EL (cell line): ENCODE measurements at regions not wholly inside any gene's neighbourhood (a gene's known extent, or its start where the extent isn't known, plus 50 kb on each side); places are given as distances from the start of the nearest gene placed in this dataset.
"Not testable (repeated sequence)": the region's sequence is repeated elsewhere in the genome, so short reads cannot be mapped to it uniquely, and the experiment has no call there.

Experiments used
- DNase-seq: peaks from one replicate; pipeline ENCODE4 v3.0.0-alpha.2; 2016

GRCh38 chr4:38386654-38387188 lies 277.3 kb upstream of the KLF3 start:
- DNase-seq: no peak

DNA sequence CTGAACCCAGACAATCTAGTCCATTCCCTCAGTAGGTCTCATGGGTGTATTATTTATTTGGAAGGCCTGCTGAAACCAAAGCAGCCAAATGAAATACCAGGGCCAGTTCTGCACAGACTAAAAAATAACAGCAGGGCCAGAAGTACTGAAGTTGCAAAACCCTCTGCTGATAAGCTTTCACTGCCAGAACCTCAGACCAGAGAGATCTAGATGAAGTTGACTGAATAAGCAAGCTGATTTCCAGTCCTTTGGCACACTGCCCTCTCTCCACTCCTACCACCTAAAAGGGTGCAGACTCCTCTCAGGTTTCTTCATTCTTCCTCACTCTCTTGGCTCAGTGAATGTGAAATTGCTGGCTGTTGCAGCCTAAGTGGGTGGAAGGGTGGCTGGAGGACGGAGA lies 276.7 kb upstream of the KLF3 start:
- no peak for DNase-seq

DNA sequence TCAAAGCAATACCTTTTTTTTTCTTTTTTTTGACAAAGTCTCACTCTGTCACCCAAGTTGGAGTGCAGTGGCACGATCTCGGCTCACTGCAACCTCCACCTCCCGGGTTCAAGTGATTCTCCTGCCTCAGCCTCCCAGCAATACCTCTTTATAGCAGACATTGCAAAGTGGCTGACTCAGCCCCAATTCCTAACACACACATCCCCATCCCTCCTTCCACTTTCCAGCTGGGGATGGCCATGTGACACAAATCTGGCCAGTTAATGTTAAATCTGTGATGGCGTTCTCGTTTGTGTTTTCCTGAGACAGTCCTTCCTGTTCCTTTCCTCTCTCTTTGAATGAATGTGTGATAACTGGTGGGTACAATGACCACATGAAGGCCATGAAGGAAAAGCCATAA lies 276.2 kb upstream of the KLF3 start:
- DNase-seq: no peak

DNA sequence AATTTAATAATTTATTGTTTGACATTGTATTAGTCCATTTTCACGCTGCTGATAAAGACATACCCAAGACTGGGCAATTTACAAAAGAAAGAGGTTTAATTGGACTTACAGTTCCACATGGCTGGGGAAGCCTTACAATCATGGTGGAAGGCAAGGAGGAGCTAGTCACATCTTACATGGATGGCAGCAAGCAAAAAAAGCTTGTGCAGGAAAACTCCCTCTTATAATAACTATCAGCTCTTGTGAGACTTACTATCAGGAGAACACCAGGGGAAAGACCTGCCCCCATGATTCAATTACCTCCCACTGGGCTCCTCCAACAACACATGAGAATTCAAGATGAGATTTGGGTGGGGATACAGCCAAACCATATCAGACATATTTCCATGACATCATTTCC lies 275.1 kb upstream of the KLF3 start:
- DNase-seq: not testable (repeated sequence)

- DNase-seq: no peak
These were observed 272.9 kb upstream of the KLF3 start for GRCh38 chr4:38390969-38391545.

DNA sequence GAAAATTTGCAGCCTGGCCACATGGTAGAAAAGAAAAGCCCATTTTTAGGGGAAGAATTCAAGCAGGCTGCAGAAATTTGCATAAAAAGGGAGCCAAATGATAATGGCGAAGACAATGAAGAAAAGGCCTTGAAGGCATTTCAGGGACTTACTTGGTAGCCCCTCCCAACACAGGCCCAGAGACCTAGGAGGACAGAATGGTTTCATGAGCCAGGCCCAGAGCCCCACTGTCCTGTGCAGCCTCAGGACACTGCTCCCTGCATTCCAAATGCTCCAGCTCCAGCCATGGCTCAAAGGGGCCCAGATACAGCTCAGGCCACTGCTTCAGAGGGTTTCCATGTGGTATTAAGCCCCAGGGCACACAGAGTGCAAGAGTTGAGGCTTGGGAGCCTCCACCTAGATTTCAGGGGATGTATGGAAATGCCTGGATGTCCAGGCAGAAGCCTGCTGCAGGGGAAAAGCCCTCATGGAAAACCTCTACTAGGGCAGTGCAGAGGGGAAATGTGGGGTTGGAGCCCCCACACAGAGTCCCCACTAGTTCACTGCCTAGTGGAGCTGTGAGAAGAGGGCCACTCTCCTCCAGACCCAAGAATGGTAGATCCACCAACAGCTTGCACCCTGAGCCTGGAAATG lies 271.7 kb upstream of the KLF3 start:
- DNase-seq: no peak

DNA sequence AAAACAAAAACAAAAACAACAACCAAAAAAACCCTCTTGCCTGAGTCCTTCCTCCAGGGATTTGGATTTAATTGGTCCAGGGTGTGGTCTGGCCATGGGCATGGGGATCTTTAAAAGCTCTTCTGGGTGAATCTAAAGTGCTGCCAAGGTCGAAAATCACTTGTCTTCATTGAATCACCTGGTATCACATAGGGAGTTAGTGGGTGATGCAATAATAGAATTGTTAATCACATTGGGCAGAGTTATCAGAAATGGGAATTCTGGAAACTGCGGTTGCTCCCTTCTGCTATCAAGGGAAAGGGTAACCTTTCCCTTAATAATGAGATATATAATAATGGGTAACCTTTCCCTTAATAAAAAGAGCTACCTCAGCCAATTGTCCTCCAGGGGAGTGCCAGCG lies 267.9 kb upstream of the KLF3 start:
- no peak for DNase-seq

GRCh38 chr4:38396845-38397547 lies 267.0 kb upstream of the KLF3 start:
- no peak for DNase-seq

- DNase-seq: no peak
These were observed 263.1 kb upstream of the KLF3 start for GRCh38 chr4:38400946-38401345.

DNA sequence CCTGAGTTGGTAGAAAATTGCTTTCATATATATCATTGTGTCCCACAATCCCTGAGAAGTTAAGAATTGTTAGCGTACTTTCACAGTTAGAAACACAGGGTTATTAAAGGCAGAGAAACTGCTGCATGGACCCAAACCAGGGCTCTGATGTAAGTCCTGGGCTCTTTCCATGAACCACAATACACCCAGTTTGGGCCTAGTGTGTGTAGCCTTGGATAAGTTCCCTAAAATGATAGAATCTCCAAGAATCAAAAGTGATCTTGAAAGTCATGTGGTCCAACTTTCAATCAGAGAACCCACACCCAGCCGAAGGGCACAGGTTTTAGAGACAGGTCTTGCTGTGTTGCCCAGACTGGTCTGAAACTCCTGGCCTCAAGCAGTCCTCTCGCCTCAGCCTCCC lies 257.8 kb upstream of the KLF3 start:
- no peak for DNase-seq

DNA sequence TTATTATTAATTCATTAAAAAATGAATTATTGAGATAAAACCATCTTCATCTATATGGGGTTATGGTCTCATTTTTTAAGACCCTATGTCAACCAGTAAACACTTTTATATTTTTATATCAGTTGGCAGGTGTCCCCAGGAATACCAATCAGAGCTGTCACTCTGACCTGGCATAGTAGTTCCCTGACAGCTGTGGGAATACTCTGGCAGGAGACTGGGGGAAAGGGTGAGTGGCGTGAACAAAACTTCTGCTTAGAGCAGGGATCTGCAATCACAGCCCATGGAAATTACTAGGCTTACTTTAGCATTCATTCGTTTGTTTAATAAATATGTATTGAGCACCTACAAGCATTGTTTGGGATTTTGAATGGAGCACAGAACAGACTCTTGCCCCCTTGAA lies 254.1 kb upstream of the KLF3 start:
- no peak for DNase-seq

GRCh38 chr4:38411092-38411491 lies 252.9 kb upstream of the KLF3 start:
- no peak for DNase-seq

DNA sequence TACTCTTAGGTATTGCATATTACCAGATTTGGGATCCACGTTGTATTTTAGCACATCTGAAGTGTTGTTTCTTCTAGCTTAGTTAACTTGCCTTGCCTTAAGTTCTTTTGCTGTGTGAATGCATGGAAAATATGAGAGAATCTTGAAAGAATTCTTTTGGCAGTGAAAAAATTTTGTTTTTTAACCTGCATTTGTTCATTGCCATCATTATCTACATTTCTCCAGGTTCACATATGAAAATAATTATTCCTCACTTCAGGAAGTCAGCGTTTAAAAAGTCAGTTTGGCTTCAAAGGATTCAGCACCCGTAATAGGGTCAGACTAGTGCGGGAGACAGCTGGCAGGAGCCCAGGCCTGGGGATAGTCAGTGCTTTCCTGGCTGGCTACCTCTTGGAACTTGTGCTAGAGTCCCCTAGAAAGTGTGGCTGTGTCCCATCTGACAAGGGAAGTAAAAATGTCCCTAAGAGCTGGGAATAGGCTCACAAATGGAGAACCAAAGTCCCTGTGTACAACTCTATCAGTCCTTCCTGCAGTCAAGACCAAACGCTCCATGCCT lies 251.9 kb upstream of the KLF3 start:
- DNase-seq: no peak

GRCh38 chr4:38413524-38414341 lies 250.3 kb upstream of the KLF3 start:
- DNase-seq: no peak

GRCh38 chr4:38414410-38414809 lies 249.6 kb upstream of the KLF3 start:
- DNase-seq: no peak

- no peak for DNase-seq
These were observed 248.3 kb upstream of the KLF3 start for GRCh38 chr4:38415682-38416081.

- DNase-seq: no peak
These were observed 247.5 kb upstream of the KLF3 start for GRCh38 chr4:38416450-38417014.

GRCh38 chr4:38420254-38420653 lies 243.7 kb upstream of the KLF3 start:
- DNase-seq: not testable (repeated sequence)

- DNase-seq: no peak
These were observed 241.1 kb upstream of the KLF3 start for GRCh38 chr4:38422850-38423249.

DNA sequence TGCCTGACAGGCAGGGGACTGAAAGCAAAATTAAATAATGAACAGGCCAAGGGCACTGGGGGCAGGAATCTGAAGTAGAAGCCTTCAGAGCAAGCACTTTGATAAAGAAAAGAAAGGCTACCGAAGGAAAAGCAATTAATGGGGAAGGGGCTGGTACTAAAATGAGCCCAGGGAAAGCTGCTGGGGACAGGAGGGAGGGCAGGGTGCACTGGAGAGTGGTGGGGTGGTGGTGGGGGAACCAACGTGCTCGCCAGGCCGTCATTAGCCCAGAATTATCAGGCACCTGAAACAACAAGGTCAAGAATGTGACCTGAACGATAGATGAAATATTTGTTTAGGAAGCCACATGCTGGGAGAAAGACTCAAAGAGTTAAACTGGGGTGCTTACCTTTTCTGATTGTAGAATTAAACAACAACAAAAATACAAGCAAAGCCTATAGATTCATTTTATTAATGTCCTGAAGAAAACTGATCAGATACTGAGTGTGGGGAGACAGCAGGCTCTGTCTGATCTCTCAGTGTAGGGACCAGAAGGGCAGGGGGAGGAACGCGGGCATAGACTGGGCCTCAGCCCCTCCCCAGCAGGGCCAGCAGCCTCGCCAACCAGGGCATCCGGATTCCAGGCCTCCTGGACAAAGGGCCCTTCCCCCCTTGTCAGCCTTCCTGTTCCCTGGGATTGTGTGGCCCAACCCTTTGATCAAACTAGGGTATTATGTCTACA lies 239.7 kb upstream of the KLF3 start:
- DNase-seq: no peak

- no peak for DNase-seq
These were observed 237.5 kb upstream of the KLF3 start for GRCh38 chr4:38426532-38426931.

DNA sequence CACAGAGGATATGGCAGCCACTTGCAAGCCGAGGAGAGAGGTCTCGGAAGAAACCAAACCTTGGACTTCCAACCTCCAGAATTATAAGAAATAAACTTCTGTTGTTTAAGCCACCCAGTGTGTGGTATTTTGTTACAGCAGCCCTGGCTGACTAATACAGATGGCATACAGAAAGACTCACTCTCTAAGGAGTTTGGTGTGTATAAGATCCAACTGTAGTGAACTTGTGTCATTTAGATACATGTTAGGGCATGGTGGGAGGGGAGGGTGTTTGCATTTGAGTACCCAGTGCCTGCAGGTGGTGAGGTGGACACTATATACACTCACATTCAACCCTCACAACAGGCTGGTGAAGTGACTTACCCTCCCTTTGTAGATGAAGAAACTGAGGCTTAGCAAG lies 233.2 kb upstream of the KLF3 start:
- DNase-seq: no peak
